GM18517 (cell line): ENCODE measurements at regions not wholly inside any gene's neighbourhood (a gene's known extent, or its start where the extent isn't known, plus 50 kb on each side); places are given as distances from the start of the nearest gene placed in this dataset.
"Not testable (repeated sequence)": the region's sequence is repeated elsewhere in the genome, so short reads cannot be mapped to it uniquely, and the experiment has no call there.

Experiments used
- ATAC-seq: cut with Tn5 transposase; IDR thresholded peaks from one replicate; pipeline ENCODE4 v1.9.1; 2021; ENCODE audit warnings: mild to moderate bottlenecking, moderate library complexity; ENCODE audit not compliant: unreplicated experiment

GRCh38 chr4:186845137-186845842 lies 121.6 kb upstream of the FAT1 start:
- no peak for ATAC-seq

- no peak for ATAC-seq
These were observed 122.8 kb upstream of the FAT1 start for GRCh38 chr4:186846426-186846825.

- ATAC-seq = not testable (repeated sequence)
These were observed 123.9 kb upstream of the FAT1 start for GRCh38 chr4:186847429-186848131.

- no peak for ATAC-seq
These were observed 124.8 kb upstream of the FAT1 start for GRCh38 chr4:186848437-186848836.

GRCh38 chr4:186851291-186852072 lies 127.8 kb upstream of the FAT1 start:
- no peak for ATAC-seq

GRCh38 chr4:186852073-186852420 lies 128.4 kb upstream of the FAT1 start:
- ATAC-seq = no peak

GRCh38 chr4:186852964-186853391 lies 129.3 kb upstream of the FAT1 start:
- ATAC-seq = peak; percentile 78

- ATAC-seq = no peak
These were observed 130.6 kb upstream of the FAT1 start for GRCh38 chr4:186854256-186854655.

- no peak for ATAC-seq
These were observed 131.5 kb upstream of the FAT1 start for GRCh38 chr4:186855111-186855510.

GRCh38 chr4:186857793-186858192 lies 134.1 kb upstream of the FAT1 start:
- no peak for ATAC-seq

GRCh38 chr4:186858355-186858754 lies 134.7 kb upstream of the FAT1 start:
- no peak for ATAC-seq

GRCh38 chr4:186859420-186859819 lies 135.8 kb upstream of the FAT1 start:
- no peak for ATAC-seq

GRCh38 chr4:186861317-186861716 lies 137.7 kb upstream of the FAT1 start:
- no peak for ATAC-seq

GRCh38 chr4:186871856-186872255 lies 148.2 kb upstream of the FAT1 start:
- no peak for ATAC-seq

- not testable (repeated sequence) for ATAC-seq
These were observed 149.4 kb upstream of the FAT1 start for GRCh38 chr4:186873095-186873494.

GRCh38 chr4:186875476-186875875 lies 151.8 kb upstream of the FAT1 start:
- ATAC-seq = no peak

- no peak for ATAC-seq
These were observed 153.4 kb upstream of the FAT1 start for GRCh38 chr4:186876961-186877626.

- no peak for ATAC-seq
These were observed 154.6 kb upstream of the FAT1 start for GRCh38 chr4:186878203-186878776.

GRCh38 chr4:186881521-186882220 lies 158.0 kb upstream of the FAT1 start:
- ATAC-seq = no peak

GRCh38 chr4:186882293-186882692 lies 158.6 kb upstream of the FAT1 start:
- no peak for ATAC-seq
